SK-N-SH treated with all-trans-retinoic acid at 6 μM for 48 hours (cell line): ENCODE measurements at regions not wholly inside any gene's neighbourhood (a gene's known extent, or its start where the extent isn't known, plus 50 kb on each side); places are given as distances from the start of the nearest gene placed in this dataset.

Experiments
- ATAC-seq: fragments of 200-7000 bp; cut with Tn5 transposase; 3 replicates; pipeline ENCODE4 v1.9.1; 2020; ENCODE audit warnings: mild to moderate bottlenecking, moderate library complexity
- ARNTL ChIP-seq: fragments of 450-650 bp; formaldehyde crosslinking; IDR thresholded peaks from 2 replicates; pipeline ENCODE4 v1.5.0; 2020; ENCODE audit warnings: low read depth, mild to moderate bottlenecking, moderate library complexity, borderline replicate concordance
- BACH2 ChIP-seq: fragments of 250-450 bp; sonication (Bioruptor Pico); IDR thresholded peaks from 2 replicates; pipeline ENCODE4 v1.9.0; 2021; ENCODE audit warnings: mild to moderate bottlenecking, borderline replicate concordance
- ESRRG ChIP-seq: fragments of 250-450 bp; sonication (Bioruptor Pico); IDR thresholded peaks from 2 replicates; pipeline ENCODE4 v1.6.1; 2021; ENCODE audit warnings: mild to moderate bottlenecking
- GLIS3 ChIP-seq: fragments of 250-450 bp; sonication (Bioruptor Pico); IDR thresholded peaks from 2 replicates; pipeline ENCODE4 v1.5.0; 2020; ENCODE audit warnings: mild to moderate bottlenecking, moderate library complexity
- ISL1 ChIP-seq: fragments of 250-450 bp; sonication (Bioruptor Pico); IDR thresholded peaks from 2 replicates; pipeline ENCODE4 v2.1.2; 2022; ENCODE audit warnings: mild to moderate bottlenecking, moderate library complexity
- OSR1 ChIP-seq: fragments of 250-450 bp; sonication (Bioruptor Pico); IDR thresholded peaks from 2 replicates; pipeline ENCODE4 v1.8.0; 2022; ENCODE audit warnings: moderate library complexity, mild to moderate bottlenecking, inconsistent platforms
- PPARA ChIP-seq: fragments of 250-450 bp; sonication (Bioruptor Pico); IDR thresholded peaks from 2 replicates; pipeline ENCODE4 v1.5.0; 2020; ENCODE audit warnings: mild to moderate bottlenecking, borderline replicate concordance
- RARB ChIP-seq: fragments of 250-450 bp; sonication (Bioruptor Pico); IDR thresholded peaks from 2 replicates; pipeline ENCODE4 v1.8.0; 2021; ENCODE audit warnings: mild to moderate bottlenecking, moderate library complexity
- SNAI2 ChIP-seq: fragments of 250-450 bp; sonication (Bioruptor Pico); IDR thresholded peaks from 2 replicates; pipeline ENCODE4 v1.5.0; 2020; ENCODE audit warnings: mild to moderate bottlenecking, moderate library complexity
- TCF4 ChIP-seq: fragments of 250-450 bp; sonication (Bioruptor Pico); IDR thresholded peaks from 2 replicates; pipeline ENCODE4 v1.8.0; 2021; ENCODE audit warnings: mild to moderate bottlenecking, moderate library complexity, borderline replicate concordance
- TOX ChIP-seq: fragments of 250-450 bp; sonication (Bioruptor Pico); IDR thresholded peaks from 2 replicates; pipeline ENCODE4 v1.8.0; 2021; ENCODE audit warnings: mild to moderate bottlenecking, moderate library complexity, borderline replicate concordance
- ZC3H10 ChIP-seq: fragments of 250-450 bp; sonication (Bioruptor Pico); IDR thresholded peaks from 2 replicates; pipeline ENCODE4 v1.5.1; 2021; ENCODE audit warnings: mild to moderate bottlenecking, moderate library complexity
- ZFP3 ChIP-seq: fragments of 250-450 bp; sonication (Bioruptor Pico); IDR thresholded peaks from 2 replicates; pipeline ENCODE4 v1.5.0; 2020; ENCODE audit warnings: mild to moderate bottlenecking, moderate library complexity
- ZFP30 ChIP-seq: fragments of 450-650 bp; formaldehyde crosslinking; IDR thresholded peaks from 2 replicates; pipeline ENCODE4 v1.5.0; 2022; ENCODE audit warnings: mild to moderate bottlenecking, moderate library complexity
- ZNF565 ChIP-seq: fragments of 450-650 bp; formaldehyde crosslinking; conservative IDR thresholded peaks from 2 replicates; pipeline ENCODE4 v1.5.0; 2020; ENCODE audit warnings: low read depth, mild to moderate bottlenecking, moderate library complexity
- ZNF70 ChIP-seq: fragments of 450-650 bp; formaldehyde crosslinking; IDR thresholded peaks from 2 replicates; pipeline ENCODE4 v1.5.0; 2020; ENCODE audit warnings: mild to moderate bottlenecking, moderate library complexity
- ZNF8 ChIP-seq: fragments of 450-650 bp; formaldehyde crosslinking; IDR thresholded peaks from 2 replicates; pipeline ENCODE4 v1.5.0; 2020; ENCODE audit warnings: mild to moderate bottlenecking, moderate library complexity
- TF ChIP-seq, protein P1 (sequence below): fragments of 250-450 bp; sonication (Bioruptor Pico); IDR thresholded peaks from 2 replicates; pipeline ENCODE4 v1.8.0; 2020; ENCODE audit warnings: mild to moderate bottlenecking, moderate library complexity, borderline replicate concordance
- TF ChIP-seq, protein P2 (sequence below): fragments of 250-450 bp; sonication (Bioruptor Pico); IDR thresholded peaks from 2 replicates; pipeline ENCODE4 v1.5.1; 2020; ENCODE audit warnings: low read depth, mild to moderate bottlenecking, moderate library complexity
- TF ChIP-seq, protein P3 (sequence below): fragments of 250-450 bp; sonication (Bioruptor Pico); IDR thresholded peaks from 2 replicates; pipeline ENCODE4 v1.5.1; 2021; ENCODE audit warnings: mild to moderate bottlenecking, moderate library complexity

DNA sequence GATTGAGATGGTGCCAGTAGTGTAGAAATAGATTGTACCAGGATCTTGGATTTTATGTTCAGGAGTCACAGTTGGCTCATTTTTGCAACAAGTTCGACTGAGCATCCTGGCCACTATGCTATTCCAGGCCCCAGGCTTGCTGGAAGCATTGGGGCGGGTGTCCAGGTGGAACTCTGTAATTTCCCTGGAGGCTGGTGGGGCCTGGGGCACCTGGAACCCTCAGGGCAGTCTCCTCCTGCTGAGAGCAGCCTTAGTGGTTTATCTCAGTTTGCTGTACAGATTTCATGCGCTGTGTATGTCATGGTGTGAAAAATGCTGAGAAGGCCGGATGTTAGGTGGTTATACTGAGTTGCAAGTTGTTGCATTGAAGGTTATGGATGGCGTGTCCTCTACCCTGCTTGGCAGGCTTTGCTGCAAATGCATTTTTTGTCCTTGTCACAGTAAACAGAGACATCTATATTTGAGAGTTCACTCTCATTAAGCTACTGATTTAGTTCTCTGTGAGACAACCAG is 135.1 kb upstream of the MYLIP start (continued):
- TF ChIP-seq, protein P1, sequence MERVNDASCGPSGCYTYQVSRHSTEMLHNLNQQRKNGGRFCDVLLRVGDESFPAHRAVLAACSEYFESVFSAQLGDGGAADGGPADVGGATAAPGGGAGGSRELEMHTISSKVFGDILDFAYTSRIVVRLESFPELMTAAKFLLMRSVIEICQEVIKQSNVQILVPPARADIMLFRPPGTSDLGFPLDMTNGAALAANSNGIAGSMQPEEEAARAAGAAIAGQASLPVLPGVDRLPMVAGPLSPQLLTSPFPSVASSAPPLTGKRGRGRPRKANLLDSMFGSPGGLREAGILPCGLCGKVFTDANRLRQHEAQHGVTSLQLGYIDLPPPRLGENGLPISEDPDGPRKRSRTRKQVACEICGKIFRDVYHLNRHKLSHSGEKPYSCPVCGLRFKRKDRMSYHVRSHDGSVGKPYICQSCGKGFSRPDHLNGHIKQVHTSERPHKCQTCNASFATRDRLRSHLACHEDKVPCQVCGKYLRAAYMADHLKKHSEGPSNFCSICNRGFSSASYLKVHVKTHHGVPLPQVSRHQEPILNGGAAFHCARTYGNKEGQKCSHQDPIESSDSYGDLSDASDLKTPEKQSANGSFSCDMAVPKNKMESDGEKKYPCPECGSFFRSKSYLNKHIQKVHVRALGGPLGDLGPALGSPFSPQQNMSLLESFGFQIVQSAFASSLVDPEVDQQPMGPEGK (CRISPR knock-in tag) = no peak
- TF ChIP-seq ZFP30 = no peak
- no peak for TF ChIP-seq SNAI2 (CRISPR knock-in tag)
- TF ChIP-seq RARB = no peak
- TF ChIP-seq ZNF70 (CRISPR knock-in tag) = no peak
- no peak for TF ChIP-seq ISL1 (CRISPR knock-in tag)

DNA sequence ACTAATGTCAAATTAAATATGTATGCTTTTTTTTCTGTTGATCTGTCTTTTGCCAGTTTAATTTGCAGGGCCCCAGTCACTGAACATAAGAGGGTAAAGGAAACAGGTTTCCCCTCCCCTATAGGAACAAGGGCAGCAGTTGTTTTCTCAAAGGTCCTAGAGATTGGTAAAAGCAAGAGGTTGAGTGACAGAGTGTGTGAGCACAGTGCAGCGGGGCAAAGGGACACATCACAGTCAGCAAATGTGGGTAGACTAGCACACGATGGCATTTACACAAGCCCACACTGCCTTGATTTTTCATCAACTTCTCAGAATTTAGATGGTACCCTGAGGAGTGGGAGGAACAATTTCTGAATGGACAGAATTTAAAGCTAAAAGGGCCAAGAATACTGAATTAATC is 138.7 kb upstream of the MYLIP start:
- ATAC-seq = no peak
- TF ChIP-seq, protein P1 (CRISPR knock-in tag) = no peak
- TF ChIP-seq RARB = no peak
- TF ChIP-seq, protein P2, sequence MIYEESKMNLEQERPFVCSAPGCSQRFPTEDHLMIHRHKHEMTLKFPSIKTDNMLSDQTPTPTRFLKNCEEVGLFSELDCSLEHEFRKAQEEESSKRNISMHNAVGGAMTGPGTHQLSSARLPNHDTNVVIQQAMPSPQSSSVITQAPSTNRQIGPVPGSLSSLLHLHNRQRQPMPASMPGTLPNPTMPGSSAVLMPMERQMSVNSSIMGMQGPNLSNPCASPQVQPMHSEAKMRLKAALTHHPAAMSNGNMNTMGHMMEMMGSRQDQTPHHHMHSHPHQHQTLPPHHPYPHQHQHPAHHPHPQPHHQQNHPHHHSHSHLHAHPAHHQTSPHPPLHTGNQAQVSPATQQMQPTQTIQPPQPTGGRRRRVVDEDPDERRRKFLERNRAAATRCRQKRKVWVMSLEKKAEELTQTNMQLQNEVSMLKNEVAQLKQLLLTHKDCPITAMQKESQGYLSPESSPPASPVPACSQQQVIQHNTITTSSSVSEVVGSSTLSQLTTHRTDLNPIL (CRISPR knock-in tag) = no peak
- TF ChIP-seq SNAI2 (CRISPR knock-in tag) = no peak
- TF ChIP-seq OSR1 (CRISPR knock-in tag) = no peak
- no peak for TF ChIP-seq ZNF8 (CRISPR knock-in tag)
- no peak for TF ChIP-seq BACH2 (CRISPR knock-in tag)
- TF ChIP-seq TOX (CRISPR knock-in tag) = no peak
- TF ChIP-seq PPARA (CRISPR knock-in tag) = no peak
- no peak for TF ChIP-seq ZFP3 (CRISPR knock-in tag)
- no peak for TF ChIP-seq ZNF70 (CRISPR knock-in tag)
- TF ChIP-seq ESRRG (CRISPR knock-in tag) = no peak
- TF ChIP-seq, protein P3, sequence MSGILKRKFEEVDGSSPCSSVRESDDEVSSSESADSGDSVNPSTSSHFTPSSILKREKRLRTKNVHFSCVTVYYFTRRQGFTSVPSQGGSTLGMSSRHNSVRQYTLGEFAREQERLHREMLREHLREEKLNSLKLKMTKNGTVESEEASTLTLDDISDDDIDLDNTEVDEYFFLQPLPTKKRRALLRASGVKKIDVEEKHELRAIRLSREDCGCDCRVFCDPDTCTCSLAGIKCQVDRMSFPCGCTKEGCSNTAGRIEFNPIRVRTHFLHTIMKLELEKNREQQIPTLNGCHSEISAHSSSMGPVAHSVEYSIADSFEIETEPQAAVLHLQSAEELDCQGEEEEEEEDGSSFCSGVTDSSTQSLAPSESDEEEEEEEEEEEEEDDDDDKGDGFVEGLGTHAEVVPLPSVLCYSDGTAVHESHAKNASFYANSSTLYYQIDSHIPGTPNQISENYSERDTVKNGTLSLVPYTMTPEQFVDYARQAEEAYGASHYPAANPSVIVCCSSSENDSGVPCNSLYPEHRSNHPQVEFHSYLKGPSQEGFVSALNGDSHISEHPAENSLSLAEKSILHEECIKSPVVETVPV (CRISPR knock-in tag) = no peak
- no peak for TF ChIP-seq GLIS3 (CRISPR knock-in tag)
- TF ChIP-seq ISL1 (CRISPR knock-in tag) = no peak
- no peak for TF ChIP-seq ZC3H10 (CRISPR knock-in tag)
- no peak for TF ChIP-seq ZNF565 (CRISPR knock-in tag)
- no peak for TF ChIP-seq TCF4 (CRISPR knock-in tag)
- TF ChIP-seq ARNTL = no peak

DNA sequence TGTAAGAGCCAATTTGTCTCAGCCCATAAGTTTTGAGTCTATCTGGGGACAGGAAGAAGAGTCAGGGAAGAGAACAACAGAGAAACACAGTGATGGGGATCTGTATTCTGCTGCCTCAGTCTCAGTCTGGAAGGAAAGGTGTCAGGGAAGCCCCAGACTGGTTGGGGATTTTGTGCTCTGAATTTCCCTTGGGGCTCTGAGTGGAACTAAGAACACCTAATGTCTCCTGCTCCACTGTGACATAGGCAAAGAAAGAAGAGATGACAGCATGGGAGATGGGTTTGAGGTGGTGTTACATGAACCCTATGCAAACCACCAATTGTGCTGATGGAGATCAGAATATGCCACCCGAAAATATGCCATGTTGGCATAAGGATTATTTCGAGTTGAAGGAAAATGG is 139.5 kb upstream of the MYLIP start:
- ATAC-seq = no peak
- TF ChIP-seq ZFP3 (CRISPR knock-in tag) = no peak
- TF ChIP-seq, protein P1 (CRISPR knock-in tag) = no peak
- TF ChIP-seq OSR1 (CRISPR knock-in tag) = no peak
- no peak for TF ChIP-seq ZNF565 (CRISPR knock-in tag)
- TF ChIP-seq, protein P3 (CRISPR knock-in tag) = no peak
- no peak for TF ChIP-seq ZC3H10 (CRISPR knock-in tag)
